IMR-90 (cell line): ENCODE measurements at regions not wholly inside any gene's neighbourhood (a gene's known extent, or its start where the extent isn't known, plus 50 kb on each side); places are given as distances from the start of the nearest gene placed in this dataset.

Experiments used
- ATAC-seq: fragments of 200-7000 bp; cut with Tn5 transposase; 2 replicates; pipeline ENCODE4 v1.9.1; 2020; ENCODE audit warnings: low read depth, mild to moderate bottlenecking, moderate library complexity
- BruUV-seq: library from RNA; stranded (reverse); fragments of 400-500 nt; replicated peaks from 2 replicates; lab custom pipeline; 2021; lab: Mats Ljungman, UMichigan
- CTCF ChIA-PET: fragments of 300-600 bp; formaldehyde crosslinking; extraction: SDS; loops from one replicate; lab custom pipeline; 2021; ENCODE audit warnings: antibody characterized with exemption; lab: Yijun Ruan, JAX
- POLR2A ChIA-PET: fragments of 300-600 bp; sonication (Branson Sonifier 250); formaldehyde crosslinking; loops from one replicate; lab custom pipeline; 2022; ENCODE audit warnings: antibody characterized with exemption; ENCODE audit not compliant: unreplicated experiment; lab: Charles Lee
- DNase-seq: peaks from one replicate; pipeline ENCODE4 v3.0.0; 2013
- H2AFZ ChIP-seq: replicated peaks from 2 replicates; pipeline ENCODE3; 2013; ENCODE audit warnings: low read length, mild to moderate bottlenecking; ENCODE audit not compliant: poor library complexity
- H2AK5ac ChIP-seq: 2 replicates; pipeline ENCODE4 v1.6.1; 2013; ENCODE audit warnings: low read depth, low read length, inconsistent platforms
- H2AK9ac ChIP-seq: replicated peaks from 2 replicates; pipeline ENCODE3; 2013; ENCODE audit warnings: mild to moderate bottlenecking, low read depth, low read length, moderate library complexity; ENCODE audit not compliant: poor library complexity
- H2BK120ac ChIP-seq: 2 replicates; pipeline ENCODE4 v1.6.1; 2013; ENCODE audit warnings: low read depth, low read length, inconsistent platforms
- H2BK15ac ChIP-seq: 3 replicates; pipeline ENCODE4 v1.6.1; 2013; ENCODE audit warnings: low read depth, low read length, inconsistent platforms
- H2BK20ac ChIP-seq: 2 replicates; pipeline ENCODE4 v1.6.1; 2013; ENCODE audit warnings: low read depth, mild to moderate bottlenecking, inconsistent platforms, low read length, moderate library complexity
- H2BK5ac ChIP-seq: 2 replicates; pipeline ENCODE4 v1.6.1; 2013; ENCODE audit warnings: mild to moderate bottlenecking, low read depth, low read length, inconsistent platforms; ENCODE audit not compliant: poor library complexity, severe bottlenecking
- H3K14ac ChIP-seq: replicated peaks from 2 replicates; pipeline ENCODE4 v1.6.1; 2013; ENCODE audit warnings: low read depth, low read length, inconsistent platforms
- H3K18ac ChIP-seq: 2 replicates; pipeline ENCODE4 v1.6.1; 2013; ENCODE audit warnings: low read depth, low read length, control low read depth
- H3K23ac ChIP-seq: 2 replicates; pipeline ENCODE4 v1.6.1; 2013; ENCODE audit warnings: low read depth, low read length, inconsistent platforms
- H3K27ac ChIP-seq: 2 replicates; pipeline ENCODE4 v1.5.1; 2013; ENCODE audit warnings: mild to moderate bottlenecking, control low read depth, low read length; ENCODE audit not compliant: insufficient read depth
- H3K27me3 ChIP-seq: 2 replicates; pipeline ENCODE4 v1.6.1; 2013; ENCODE audit warnings: low read length; ENCODE audit not compliant: control insufficient read depth, insufficient read depth
- H3K36me3 ChIP-seq: 2 replicates; pipeline ENCODE4 v1.6.1; 2013; ENCODE audit warnings: low read length, mixed read lengths; ENCODE audit not compliant: control insufficient read depth, insufficient read depth
- H3K4ac ChIP-seq: 2 replicates; pipeline ENCODE4 v1.6.1; 2013; ENCODE audit warnings: low read depth, low read length, inconsistent platforms
- H3K4me1 ChIP-seq: 2 replicates; pipeline ENCODE4 v1.6.1; 2013; ENCODE audit warnings: low read length, mixed read lengths; ENCODE audit not compliant: control insufficient read depth, insufficient read depth
- H3K4me2 ChIP-seq: 2 replicates; pipeline ENCODE4 v1.6.1; 2013; ENCODE audit warnings: low read depth, mild to moderate bottlenecking, control low read depth, low read length, moderate library complexity
- H3K4me3 ChIP-seq: 2 replicates; pipeline ENCODE4 v1.5.1; 2013; ENCODE audit warnings: low read depth, mild to moderate bottlenecking, control low read depth, low read length, moderate library complexity; ENCODE audit not compliant: insufficient read depth
- H3K56ac ChIP-seq: 2 replicates; pipeline ENCODE4 v1.6.1; 2013; ENCODE audit warnings: low read length, inconsistent platforms; ENCODE audit not compliant: insufficient read depth; ENCODE audit errors: extremely low read depth
- H3K79me1 ChIP-seq, 2 experiments: 2 replicates each; pipeline ENCODE4 v1.6.1; 2013; ENCODE audit warnings: low read length in 2 of 2, inconsistent platforms in 1 of 2, low read depth in 1 of 2
- H3K9ac ChIP-seq: 2 replicates; pipeline ENCODE4 v1.6.1; 2013; ENCODE audit warnings: low read depth, low read length, control low read depth
- H3K9me1 ChIP-seq: 2 replicates; pipeline ENCODE4 v1.6.1; 2013; ENCODE audit warnings: low read length, inconsistent platforms; ENCODE audit not compliant: insufficient read depth
- H3K9me3 ChIP-seq: 2 replicates; pipeline ENCODE4 v1.6.1; 2013; ENCODE audit warnings: low read length; ENCODE audit not compliant: control insufficient read depth, insufficient read depth
- H4K20me1 ChIP-seq: 2 replicates; pipeline ENCODE4 v1.6.1; 2013; ENCODE audit warnings: low read length, inconsistent platforms; ENCODE audit not compliant: insufficient read depth
- H4K5ac ChIP-seq: 2 replicates; pipeline ENCODE4 v1.6.1; 2013; ENCODE audit warnings: mild to moderate bottlenecking, low read depth, low read length, control low read depth
- H4K8ac ChIP-seq, 2 experiments: 2 replicates each; pipeline ENCODE4 v1.6.1; 2013; ENCODE audit warnings: low read depth in 2 of 2, low read length in 2 of 2, control low read depth in 1 of 2, inconsistent platforms in 1 of 2
- H4K91ac ChIP-seq: 2 replicates; pipeline ENCODE4 v1.6.1; 2013; ENCODE audit warnings: low read depth, low read length, inconsistent platforms; ENCODE audit not compliant: insufficient read depth
- BHLHE40 ChIP-seq: fragments of 150-350 bp; IDR thresholded peaks from 2 replicates; pipeline ENCODE4 v1.6.1; 2016; ENCODE audit warnings: mild to moderate bottlenecking, low read depth, low read length
- CEBPB ChIP-seq: IDR thresholded peaks from 2 replicates; pipeline ENCODE4 v1.6.1; 2012; ENCODE audit warnings: low read depth, low read length, improper control_type of control experiment
- CHD1 ChIP-seq: IDR thresholded peaks from 2 replicates; pipeline ENCODE4 v1.6.1; 2012; ENCODE audit warnings: low read depth, low read length, improper control_type of control experiment
- CTCF ChIP-seq: conservative IDR thresholded peaks from 2 replicates; pipeline ENCODE4 v1.5.1; 2012; ENCODE audit warnings: mild to moderate bottlenecking, low read depth, low read length, improper control_type of control experiment
- ELK1 ChIP-seq: fragments of 150-350 bp; IDR thresholded peaks from 2 replicates; pipeline ENCODE4 v1.6.1; 2016; ENCODE audit warnings: low read depth, mild to moderate bottlenecking, low read length, moderate library complexity, borderline replicate concordance
- FOS ChIP-seq: fragments of 150-350 bp; IDR thresholded peaks from 2 replicates; pipeline ENCODE4 v1.6.1; 2016; ENCODE audit warnings: low read depth, low read length
- MAFK ChIP-seq: IDR thresholded peaks from 2 replicates; pipeline ENCODE4 v1.6.1; 2012; ENCODE audit warnings: low read depth, low read length, improper control_type of control experiment
- MAZ ChIP-seq: IDR thresholded peaks from 2 replicates; pipeline ENCODE4 v1.6.1; 2012; ENCODE audit warnings: low read depth, mild to moderate bottlenecking, low read length, improper control_type of control experiment, moderate library complexity, borderline replicate concordance
- MXI1 ChIP-seq: IDR thresholded peaks from 2 replicates; pipeline ENCODE4 v1.6.1; 2012; ENCODE audit warnings: low read depth, mild to moderate bottlenecking, low read length, moderate library complexity, borderline replicate concordance
- POLR2A ChIP-seq: IDR thresholded peaks from 2 replicates; pipeline ENCODE4 v1.6.1; 2012; ENCODE audit warnings: mild to moderate bottlenecking, low read depth, low read length
- RFX5 ChIP-seq: IDR thresholded peaks from 2 replicates; pipeline ENCODE4 v1.8.0; 2012; ENCODE audit warnings: low read depth, mild to moderate bottlenecking, low read length, moderate library complexity
- SMC3 ChIP-seq: fragments of 150-350 bp; IDR thresholded peaks from 2 replicates; pipeline ENCODE4 v1.6.1; 2016; ENCODE audit warnings: low read depth, mild to moderate bottlenecking, antibody characterized with exemption, low read length, moderate library complexity
- USF2 ChIP-seq: fragments of 150-350 bp; IDR thresholded peaks from 2 replicates; pipeline ENCODE4 v1.6.1; 2017; ENCODE audit warnings: mild to moderate bottlenecking, antibody characterized with exemption, low read length, low read depth
- WGBS, 2 experiments: methylation state at CpG; one replicate each; pipeline versions ENCODE4 v1.1.5 to v1.1.7; 2013; ENCODE audit warnings: missing lambda C conversion rate in 2 of 2; ENCODE audit not compliant: insufficient read length in 1 of 2; ENCODE audit errors: extremely low coverage in 2 of 2; 5-methylcytosine and 5-hydroxymethylcytosine counted together
- dilution Hi-C: fragments of 300-500 bp; cut with HindIII; formaldehyde crosslinking; loops from one replicate; pipeline ENCODE4 v1.14.3; 2018; ENCODE audit warnings: low sequenced_read_pairs; ENCODE audit not compliant: unreplicated experiment
- in situ Hi-C: fragments of 300-500 bp; cut with MboI; formaldehyde crosslinking; loops from 3 replicates; pipeline ENCODE4 v1.14.3; 2019; ENCODE audit warnings: low sequenced_read_pairs, inconsistent platforms, mixed read lengths
- intact Hi-C: fragments of 100-400 bp; cut with micrococcal nuclease; formaldehyde crosslinking; loops from 2 replicates; pipeline ENCODE4 v1.10.0; 2022

- no peak overlapping the region for H3K14ac ChIP-seq
- no peaks in the 10 kb centered on the region for H3K9me1 ChIP-seq
- no peaks in the 10 kb centered on the region for H4K20me1 ChIP-seq
- in situ Hi-C loops (no loop called here), intact Hi-C loops (no loop called here), dilution Hi-C loops (no loop called here)
- H3K79me1 ChIP-seq: no peaks in the 10 kb centered on the region
- no peak overlapping the region for H3K27ac ChIP-seq
- WGBS, 2 experiments: 66% methylated on average over 5 of the region's 13 CpGs; no CpG with 5 or more reads in 1 of the 2 experiments
- no peak overlapping the region for H2AK5ac ChIP-seq
- no peak overlapping the region for H3K4ac ChIP-seq
- no peak overlapping the region for H3K4me2 ChIP-seq
- no peak overlapping the region for H2BK15ac ChIP-seq
- H2AFZ ChIP-seq: no peak overlapping the region
- no peak overlapping the region for H3K56ac ChIP-seq
- H3K27me3 ChIP-seq: no peaks in the 10 kb centered on the region
- H4K91ac ChIP-seq: no peak overlapping the region
- H4K8ac ChIP-seq: no peak overlapping the region
- no peak overlapping the region for H2BK120ac ChIP-seq
- no peak for DNase-seq
- TF ChIP-seq MXI1 (no peak), POLR2A (no peak), MAZ (no peak), SMC3 (no peak), RFX5 (no peak), ELK1 (no peak), CTCF (no peak), USF2 (no peak), FOS (no peak), CEBPB (no peak), MAFK (no peak), BHLHE40 (no peak), CHD1 (no peak)
- H3K9ac ChIP-seq: no peak overlapping the region
- H4K5ac ChIP-seq: no peak overlapping the region
- H3K23ac ChIP-seq: no peak overlapping the region
- H3K9me3 ChIP-seq: peaks cover 46% of the 10 kb centered on the region
- no peak overlapping the region for H3K18ac ChIP-seq
- H2BK20ac ChIP-seq: no peak overlapping the region
- no peaks in the 10 kb centered on the region for H3K36me3 ChIP-seq
- no peak overlapping the region for H3K4me3 ChIP-seq
- no peak overlapping the region for H2AK9ac ChIP-seq
- ATAC-seq: no peak
- no TSS peak for BruUV-seq
- H2BK5ac ChIP-seq: no peak overlapping the region
- no peaks in the 10 kb centered on the region for H3K4me1 ChIP-seq
- POLR2A ChIA-PET: interaction anchor here (0.5 kb wide), 1 partner anchor 14 kb away, joined by 3 read pairs; no protein-coding TSS in a partner anchor
- CTCF ChIA-PET: no interaction called here
Measured at GRCh38 chr7:159229683-159230475, 85.2 kb upstream of the VIPR2 start.
